OCI-LY3 (cell line): ENCODE measurements at regions not wholly inside any gene's neighbourhood (a gene's known extent, or its start where the extent isn't known, plus 50 kb on each side); places are given as distances from the start of the nearest gene placed in this dataset.

Source experiments
- H2AFZ ChIP-seq: fragments of 200-600, 300-600 bp; shearing (Covaris generic); 2 replicates; pipeline ENCODE4 v1.6.0; 2014; ENCODE audit warnings: antibody characterized with exemption, low read depth, low read length
- H3K27ac ChIP-seq: fragments of 200-600, 300-600 bp; sonication (generic); 2 replicates; pipeline ENCODE4 v1.5.1; 2014; ENCODE audit warnings: mild to moderate bottlenecking, low read length, moderate library complexity, mixed read lengths
- H3K27me3 ChIP-seq: fragments of 200-600, 300-600 bp; sonication (generic); 2 replicates; pipeline ENCODE4 v1.6.1; 2014; ENCODE audit warnings: low read depth, low read length, mixed read lengths
- H3K36me3 ChIP-seq: fragments of 200-600, 300-600 bp; sonication (generic); replicated peaks from 2 replicates; pipeline ENCODE3; 2014; ENCODE audit warnings: low read depth, low read length, mixed read lengths
- H3K4me1 ChIP-seq: fragments of 300-600, 200-600 bp; sonication (generic); 2 replicates; pipeline ENCODE4 v1.6.1; 2014; ENCODE audit warnings: low read length, mixed read lengths
- H3K4me2 ChIP-seq: fragments of 200-600, 300-600 bp; sonication (generic); 2 replicates; pipeline ENCODE4 v1.6.1; 2014; ENCODE audit warnings: low read length, mixed read lengths
- H3K4me3 ChIP-seq: fragments of 300-600, 200-600 bp; sonication (generic); 2 replicates; pipeline ENCODE4 v1.5.1; 2014; ENCODE audit warnings: antibody characterized with exemption, mild to moderate bottlenecking, low read length, moderate library complexity
- H3K79me2 ChIP-seq: fragments of 300-600, 200-600 bp; shearing (Covaris generic); 2 replicates; pipeline ENCODE4 v1.6.1; 2014; ENCODE audit warnings: mild to moderate bottlenecking, low read length, mixed read lengths
- H3K9ac ChIP-seq: fragments of 300-600, 200-600 bp; shearing (Covaris generic); 2 replicates; pipeline ENCODE4 v1.6.0; 2014; ENCODE audit warnings: mild to moderate bottlenecking, low read length, moderate library complexity
- H3K9me3 ChIP-seq: fragments of 200-600, 300-600 bp; shearing (Covaris generic); 2 replicates; pipeline ENCODE4 v1.6.1; 2014; ENCODE audit warnings: low read length, mixed read lengths; ENCODE audit not compliant: insufficient read depth
- H4K20me1 ChIP-seq: fragments of 200-600, 300-600 bp; sonication (generic); 2 replicates; pipeline ENCODE4 v1.6.1; 2016; ENCODE audit warnings: low read length, mixed read lengths; ENCODE audit not compliant: insufficient read depth
- EZH2phosphoT487 ChIP-seq: fragments of 200-600 bp; shearing (Covaris generic); IDR thresholded peaks from 2 replicates; pipeline ENCODE4 v1.6.1; 2018; ENCODE audit warnings: antibody characterized with exemption, mixed run types, low read depth
- TF ChIP-seq, protein P1 (sequence below): fragments of 200-600, 300-600 bp; sonication (generic); IDR thresholded peaks from 2 replicates; pipeline ENCODE4 v1.5.1; 2014; ENCODE audit warnings: antibody characterized with exemption, low read length, low read depth

GRCh38 chr3:194083637-194084224 lies 52.2 kb upstream of the HES1 start:
- H3K9ac ChIP-seq: no peak overlapping the region
- peaks cover 50% of the 10 kb centered on the region for H3K4me1 ChIP-seq
- H4K20me1 ChIP-seq: no peaks in the 10 kb centered on the region
- peak overlapping the region; percentile 5; the same call in 1 of the 2 replicates for H3K4me3 ChIP-seq
- no peaks in the 10 kb centered on the region for H3K79me2 ChIP-seq
- H3K4me2 ChIP-seq: peak overlapping the region; percentile 49
- H3K9me3 ChIP-seq: no peaks in the 10 kb centered on the region
- H3K27ac ChIP-seq: no peak overlapping the region
- no peaks in the 10 kb centered on the region for H3K36me3 ChIP-seq
- no peak for TF ChIP-seq EZH2phosphoT487
- H3K27me3 ChIP-seq: peaks cover 88% of the 10 kb centered on the region
- H2AFZ ChIP-seq: no peak overlapping the region

- H3K4me3 ChIP-seq: peak overlapping the region; percentile 5; the same call in 1 of the 2 replicates
- H3K27ac ChIP-seq: no peak overlapping the region
- peaks cover 86% of the 10 kb centered on the region for H3K27me3 ChIP-seq
- H3K9me3 ChIP-seq: no peaks in the 10 kb centered on the region
- H3K4me2 ChIP-seq: peak overlapping the region; percentile 49
- no peaks in the 10 kb centered on the region for H3K36me3 ChIP-seq
- peaks cover 55% of the 10 kb centered on the region for H3K4me1 ChIP-seq
- no peak overlapping the region for H2AFZ ChIP-seq
- H3K9ac ChIP-seq: no peak overlapping the region
- no peaks in the 10 kb centered on the region for H4K20me1 ChIP-seq
- TF ChIP-seq, protein P1, sequence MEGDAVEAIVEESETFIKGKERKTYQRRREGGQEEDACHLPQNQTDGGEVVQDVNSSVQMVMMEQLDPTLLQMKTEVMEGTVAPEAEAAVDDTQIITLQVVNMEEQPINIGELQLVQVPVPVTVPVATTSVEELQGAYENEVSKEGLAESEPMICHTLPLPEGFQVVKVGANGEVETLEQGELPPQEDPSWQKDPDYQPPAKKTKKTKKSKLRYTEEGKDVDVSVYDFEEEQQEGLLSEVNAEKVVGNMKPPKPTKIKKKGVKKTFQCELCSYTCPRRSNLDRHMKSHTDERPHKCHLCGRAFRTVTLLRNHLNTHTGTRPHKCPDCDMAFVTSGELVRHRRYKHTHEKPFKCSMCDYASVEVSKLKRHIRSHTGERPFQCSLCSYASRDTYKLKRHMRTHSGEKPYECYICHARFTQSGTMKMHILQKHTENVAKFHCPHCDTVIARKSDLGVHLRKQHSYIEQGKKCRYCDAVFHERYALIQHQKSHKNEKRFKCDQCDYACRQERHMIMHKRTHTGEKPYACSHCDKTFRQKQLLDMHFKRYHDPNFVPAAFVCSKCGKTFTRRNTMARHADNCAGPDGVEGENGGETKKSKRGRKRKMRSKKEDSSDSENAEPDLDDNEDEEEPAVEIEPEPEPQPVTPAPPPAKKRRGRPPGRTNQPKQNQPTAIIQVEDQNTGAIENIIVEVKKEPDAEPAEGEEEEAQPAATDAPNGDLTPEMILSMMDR: no peak
- no peak for TF ChIP-seq EZH2phosphoT487
- no peaks in the 10 kb centered on the region for H3K79me2 ChIP-seq
These were observed 51.7 kb upstream of the HES1 start for GRCh38 chr3:194084284-194084683.
